ENCODE measurements at regions not wholly inside any gene's neighbourhood (a gene's known extent, or its start where the extent isn't known, plus 50 kb on each side); places are given as distances from the start of the nearest gene placed in this dataset.
"Not testable (repeated sequence)": the region's sequence is repeated elsewhere in the genome, so short reads cannot be mapped to it uniquely, and the experiment has no call there.

DNA sequence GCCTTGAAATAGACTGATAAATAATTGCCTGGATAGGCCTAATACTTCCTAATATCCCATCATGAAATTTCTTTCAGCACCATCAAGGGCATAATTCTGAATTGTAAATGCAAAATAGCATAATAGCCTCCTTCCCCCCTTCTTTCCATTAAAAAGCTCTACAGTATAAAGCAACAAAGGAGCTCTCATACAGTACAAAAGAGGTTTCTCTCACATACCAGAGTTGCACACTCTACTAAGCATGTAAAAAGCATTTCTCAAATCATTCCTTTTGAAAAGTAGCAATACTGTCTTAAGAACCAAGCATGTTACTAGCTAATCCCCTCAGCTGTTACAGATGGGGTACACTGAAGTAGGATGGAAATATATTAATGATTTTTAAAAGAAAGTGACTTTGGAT, 509.0 kb downstream of the KLHL13 start:
- Mint-ChIP-seq H3K27me3 (ENCODE audit: insufficient read depth, low read depth) (no peaks in the 10 kb centered on the region), H3K36me3 (no peaks in the 10 kb centered on the region), H3K4me1 (no peaks in the 10 kb centered on the region), H3K27ac (no peak overlapping the region), H3K4me3 (no peak overlapping the region), H3K9me3 (no peaks in the 10 kb centered on the region)
- Histone ChIP-seq H3K27me3 (no peaks in the 10 kb centered on the region), H3K9me3 (ENCODE audit: low read depth) (peaks cover 4% of the 10 kb centered on the region), H4K20me1 (ENCODE audit: low read depth) (no peaks in the 10 kb centered on the region), H3F3A (ENCODE audit: low read depth) (no peaks in the 10 kb centered on the region), H2AFZ (replicated peaks) (no peak overlapping the region), H3K4me2 (no peak overlapping the region), H3K4me1 (no peaks in the 10 kb centered on the region), H3K79me2 (ENCODE audit: low read depth) (no peaks in the 10 kb centered on the region), H3K4me3 (no peak overlapping the region), H3K9ac (no peak overlapping the region), H3K27ac (no peak overlapping the region), H3K36me3 (no peaks in the 10 kb centered on the region)
- no peak for TF ChIP-seq EZH2phosphoT487 (IDR thresholded peaks at IDR 0.05)
- no peak for DNase-seq (ENCODE audit: low spot score)

DNA sequence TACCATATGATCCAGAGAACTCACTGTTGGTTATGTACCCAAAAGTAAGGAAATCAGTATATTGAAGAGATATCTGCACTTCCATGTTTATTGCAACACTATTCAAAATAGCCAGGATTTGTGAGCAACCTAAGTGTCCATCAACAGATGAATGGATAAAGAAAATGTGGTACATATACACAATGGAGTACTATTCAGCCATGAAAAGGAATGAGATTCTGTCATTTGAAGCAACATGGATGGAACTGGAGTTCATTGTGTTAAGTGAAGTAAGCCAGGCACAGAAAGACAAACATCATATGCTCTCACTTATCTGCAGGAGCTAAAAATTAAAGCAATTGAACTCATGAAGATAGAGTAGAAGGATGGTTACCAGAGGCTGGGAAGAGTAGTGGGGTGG, 510.5 kb downstream of the KLHL13 start:
- not testable (repeated sequence) for H3K27me3 Mint-ChIP-seq (ENCODE audit: insufficient read depth, low read depth); H3K4me2 ChIP-seq; H3K36me3 ChIP-seq; H3K27ac Mint-ChIP-seq; H3K4me1 Mint-ChIP-seq; H3F3A ChIP-seq (ENCODE audit: low read depth); H3K27me3 ChIP-seq; H3K79me2 ChIP-seq (ENCODE audit: low read depth); H3K4me1 ChIP-seq; H2AFZ ChIP-seq (replicated peaks); H3K27ac ChIP-seq; H3K4me3 ChIP-seq; H3K9ac ChIP-seq; H3K9me3 ChIP-seq (ENCODE audit: low read depth); H3K9me3 Mint-ChIP-seq; H3K36me3 Mint-ChIP-seq; H4K20me1 ChIP-seq (ENCODE audit: low read depth); H3K4me3 Mint-ChIP-seq; DNase-seq (ENCODE audit: low spot score)

DNA sequence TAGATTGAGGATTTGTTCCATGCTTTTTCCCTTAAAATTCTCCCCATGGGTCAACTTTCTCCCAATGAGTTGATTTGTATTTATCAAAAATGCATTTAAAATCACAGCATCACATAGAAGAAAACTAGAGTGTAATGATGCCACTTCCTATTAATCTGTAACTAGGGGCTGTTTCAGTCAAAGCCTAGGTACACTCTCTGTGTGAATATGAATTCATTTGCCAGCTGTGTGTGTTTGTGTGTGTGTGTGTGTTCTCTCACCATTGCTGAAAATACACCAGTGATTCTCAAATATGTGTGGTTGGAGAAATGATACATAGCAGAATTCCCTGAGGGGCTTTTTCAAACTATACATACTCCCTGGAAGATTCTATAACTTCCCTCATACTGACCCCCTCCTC, 546.5 kb downstream of the KLHL13 start:
- Histone ChIP-seq H4K20me1 (ENCODE audit: low read depth) (no peaks in the 10 kb centered on the region), H3K9me3 (ENCODE audit: low read depth) (no peaks in the 10 kb centered on the region), H3K9ac (no peak overlapping the region), H3F3A (ENCODE audit: low read depth) (no peaks in the 10 kb centered on the region), H3K4me1 (no peaks in the 10 kb centered on the region), H3K27ac (no peak overlapping the region), H3K4me3 (no peak overlapping the region), H3K36me3 (no peaks in the 10 kb centered on the region), H3K79me2 (ENCODE audit: low read depth) (no peaks in the 10 kb centered on the region), H3K27me3 (no peaks in the 10 kb centered on the region), H2AFZ (replicated peaks) (no peak overlapping the region), H3K4me2 (no peak overlapping the region)
- H3K4me1 Mint-ChIP-seq = no peaks in the 10 kb centered on the region
- no peak for TF ChIP-seq EZH2 (IDR thresholded peaks at IDR 0.05)
- TF ChIP-seq EZH2phosphoT487 (IDR thresholded peaks at IDR 0.05) = no peak
- TF ChIP-seq, protein P1, sequence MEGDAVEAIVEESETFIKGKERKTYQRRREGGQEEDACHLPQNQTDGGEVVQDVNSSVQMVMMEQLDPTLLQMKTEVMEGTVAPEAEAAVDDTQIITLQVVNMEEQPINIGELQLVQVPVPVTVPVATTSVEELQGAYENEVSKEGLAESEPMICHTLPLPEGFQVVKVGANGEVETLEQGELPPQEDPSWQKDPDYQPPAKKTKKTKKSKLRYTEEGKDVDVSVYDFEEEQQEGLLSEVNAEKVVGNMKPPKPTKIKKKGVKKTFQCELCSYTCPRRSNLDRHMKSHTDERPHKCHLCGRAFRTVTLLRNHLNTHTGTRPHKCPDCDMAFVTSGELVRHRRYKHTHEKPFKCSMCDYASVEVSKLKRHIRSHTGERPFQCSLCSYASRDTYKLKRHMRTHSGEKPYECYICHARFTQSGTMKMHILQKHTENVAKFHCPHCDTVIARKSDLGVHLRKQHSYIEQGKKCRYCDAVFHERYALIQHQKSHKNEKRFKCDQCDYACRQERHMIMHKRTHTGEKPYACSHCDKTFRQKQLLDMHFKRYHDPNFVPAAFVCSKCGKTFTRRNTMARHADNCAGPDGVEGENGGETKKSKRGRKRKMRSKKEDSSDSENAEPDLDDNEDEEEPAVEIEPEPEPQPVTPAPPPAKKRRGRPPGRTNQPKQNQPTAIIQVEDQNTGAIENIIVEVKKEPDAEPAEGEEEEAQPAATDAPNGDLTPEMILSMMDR (IDR thresholded peaks at IDR 0.05) = no peak
- H3K27me3 Mint-ChIP-seq (ENCODE audit: insufficient read depth, low read depth) = peaks cover 1% of the 10 kb centered on the region
- peaks cover 10% of the 10 kb centered on the region for H3K9me3 Mint-ChIP-seq
- no peaks in the 10 kb centered on the region for H3K36me3 Mint-ChIP-seq
- no peak for DNase-seq (ENCODE audit: low spot score)
- H3K4me3 Mint-ChIP-seq = no peak overlapping the region
- H3K27ac Mint-ChIP-seq = no peak overlapping the region

DNA sequence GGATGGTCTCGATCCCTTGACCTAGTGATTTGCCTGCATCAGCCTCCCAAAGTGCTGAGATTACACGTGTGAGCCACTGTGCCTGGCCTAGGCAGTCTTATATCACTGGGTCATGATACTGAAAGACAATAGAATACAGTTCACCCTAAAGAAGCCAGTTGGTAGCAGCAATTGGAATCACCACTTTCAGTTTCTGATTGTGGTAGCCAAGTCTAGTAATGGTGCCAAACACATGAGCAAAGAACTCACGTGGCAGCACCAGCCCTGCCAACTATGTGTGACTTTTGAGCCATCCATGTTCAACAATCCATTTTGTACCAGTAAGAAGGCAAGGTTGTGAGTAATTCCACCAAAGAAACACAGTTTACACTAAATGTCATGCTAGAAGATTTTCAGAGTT, 548.4 kb downstream of the KLHL13 start:
- Histone ChIP-seq H3K9me3 (ENCODE audit: low read depth) (peaks cover 3% of the 10 kb centered on the region), H3K27me3 (no peaks in the 10 kb centered on the region), H3K4me1 (no peaks in the 10 kb centered on the region), H2AFZ (replicated peaks) (no peak overlapping the region), H4K20me1 (ENCODE audit: low read depth) (no peaks in the 10 kb centered on the region), H3K27ac (no peak overlapping the region), H3K36me3 (no peaks in the 10 kb centered on the region), H3K9ac (no peak overlapping the region), H3K4me2 (no peak overlapping the region), H3F3A (ENCODE audit: low read depth) (no peaks in the 10 kb centered on the region), H3K79me2 (ENCODE audit: low read depth) (no peaks in the 10 kb centered on the region), H3K4me3 (no peak overlapping the region)
- TF ChIP-seq EZH2phosphoT487 (IDR thresholded peaks at IDR 0.05) (no peak), EZH2 (IDR thresholded peaks at IDR 0.05) (no peak)
- TF ChIP-seq, protein P1 (IDR thresholded peaks at IDR 0.05) = no peak
- Mint-ChIP-seq H3K27me3 (ENCODE audit: insufficient read depth, low read depth) (peaks cover 3% of the 10 kb centered on the region), H3K4me3 (no peak overlapping the region), H3K4me1 (no peaks in the 10 kb centered on the region), H3K9me3 (peaks cover 14% of the 10 kb centered on the region), H3K27ac (no peak overlapping the region), H3K36me3 (no peaks in the 10 kb centered on the region)
- DNase-seq (ENCODE audit: low spot score) = no peak

All from neural progenitor cell (in vitro differentiated cells).